RWPE2 (cell line): ENCODE measurements at regions not wholly inside any gene's neighbourhood (a gene's known extent, or its start where the extent isn't known, plus 50 kb on each side); places are given as distances from the start of the nearest gene placed in this dataset.

Experiments used
- ATAC-seq: fragments of 200-7000 bp; cut with Tn5 transposase; 3 replicates; pipeline ENCODE4 v1.9.1; 2021; ENCODE audit warnings: low read depth
- DNase-seq: peaks from one replicate; pipeline ENCODE4 v3.0.0-alpha.2; 2020; ENCODE audit warnings: low spot score
- H3K27ac ChIP-seq: fragments of 450-650 bp; 2 replicates; pipeline ENCODE4 v1.5.1; 2017; ENCODE audit warnings: mild to moderate bottlenecking; ENCODE audit not compliant: poor library complexity, severe bottlenecking
- H3K27me3 ChIP-seq: fragments of 250-450 bp; sonication (Bioruptor Pico); 2 replicates; pipeline ENCODE4 v1.5.1; 2021; ENCODE audit warnings: mild to moderate bottlenecking, moderate library complexity; ENCODE audit not compliant: insufficient read depth, poor library complexity, severe bottlenecking
- H3K36me3 ChIP-seq: fragments of 250-450 bp; sonication (Bioruptor Pico); 2 replicates; pipeline ENCODE4 v1.5.1; 2020; ENCODE audit warnings: low read depth, mild to moderate bottlenecking, moderate library complexity
- H3K4me1 ChIP-seq: fragments of 250-450 bp; sonication (Bioruptor Pico); 2 replicates; pipeline ENCODE4 v1.5.1; 2021; ENCODE audit warnings: mild to moderate bottlenecking, moderate library complexity; ENCODE audit not compliant: insufficient read depth, poor library complexity, severe bottlenecking
- H3K4me3 ChIP-seq: fragments of 250-450 bp; sonication (Bioruptor Pico); 2 replicates; pipeline ENCODE4 v1.5.1; 2021; ENCODE audit warnings: mild to moderate bottlenecking, moderate library complexity; ENCODE audit not compliant: severe bottlenecking
- H3K9me3 ChIP-seq: fragments of 250-450 bp; sonication (Bioruptor Pico); 2 replicates; pipeline ENCODE4 v1.5.1; 2021; ENCODE audit warnings: mild to moderate bottlenecking, moderate library complexity; ENCODE audit not compliant: severe bottlenecking
- TF ChIP-seq, protein P1 (sequence below): fragments of 450-650 bp; IDR thresholded peaks from one replicate; pipeline ENCODE4 v1.5.1; 2017; ENCODE audit warnings: mild to moderate bottlenecking, moderate library complexity; ENCODE audit not compliant: poor library complexity, severe bottlenecking

DNA sequence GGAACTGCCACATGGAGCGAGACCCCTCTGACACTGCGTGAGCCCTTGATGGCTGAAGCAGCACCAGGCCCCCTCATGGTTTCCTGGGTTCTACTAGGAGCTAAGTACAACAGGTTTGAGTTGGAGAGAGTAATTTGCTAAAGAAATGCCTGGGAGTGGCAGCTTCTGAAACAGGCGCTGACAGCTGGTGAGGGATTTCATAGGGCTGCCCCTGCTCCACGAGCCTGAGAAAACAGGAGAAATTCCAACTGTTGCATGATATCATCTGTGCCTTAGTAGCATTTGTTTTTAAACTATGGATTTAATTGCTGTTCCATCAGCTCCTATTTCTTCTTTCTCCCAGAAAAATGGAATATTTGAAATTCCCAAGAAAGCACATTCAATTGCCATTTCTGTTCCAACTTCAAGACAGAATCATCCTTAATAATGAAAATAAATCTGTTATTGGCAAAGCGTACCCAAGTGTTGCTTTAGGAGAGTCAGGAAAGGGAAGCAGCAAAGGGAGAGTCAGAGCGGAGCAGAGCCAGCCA lies 78.8 kb upstream of the ANKFN1 start:
- no peaks in the 10 kb centered on the region for H3K36me3 ChIP-seq
- H3K9me3 ChIP-seq = peaks cover 4% of the 10 kb centered on the region
- H3K4me3 ChIP-seq = no peak overlapping the region
- ATAC-seq (no peak), DNase-seq (no peak)
- TF ChIP-seq, protein P1, sequence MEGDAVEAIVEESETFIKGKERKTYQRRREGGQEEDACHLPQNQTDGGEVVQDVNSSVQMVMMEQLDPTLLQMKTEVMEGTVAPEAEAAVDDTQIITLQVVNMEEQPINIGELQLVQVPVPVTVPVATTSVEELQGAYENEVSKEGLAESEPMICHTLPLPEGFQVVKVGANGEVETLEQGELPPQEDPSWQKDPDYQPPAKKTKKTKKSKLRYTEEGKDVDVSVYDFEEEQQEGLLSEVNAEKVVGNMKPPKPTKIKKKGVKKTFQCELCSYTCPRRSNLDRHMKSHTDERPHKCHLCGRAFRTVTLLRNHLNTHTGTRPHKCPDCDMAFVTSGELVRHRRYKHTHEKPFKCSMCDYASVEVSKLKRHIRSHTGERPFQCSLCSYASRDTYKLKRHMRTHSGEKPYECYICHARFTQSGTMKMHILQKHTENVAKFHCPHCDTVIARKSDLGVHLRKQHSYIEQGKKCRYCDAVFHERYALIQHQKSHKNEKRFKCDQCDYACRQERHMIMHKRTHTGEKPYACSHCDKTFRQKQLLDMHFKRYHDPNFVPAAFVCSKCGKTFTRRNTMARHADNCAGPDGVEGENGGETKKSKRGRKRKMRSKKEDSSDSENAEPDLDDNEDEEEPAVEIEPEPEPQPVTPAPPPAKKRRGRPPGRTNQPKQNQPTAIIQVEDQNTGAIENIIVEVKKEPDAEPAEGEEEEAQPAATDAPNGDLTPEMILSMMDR = no peak
- H3K4me1 ChIP-seq = no peaks in the 10 kb centered on the region
- H3K27me3 ChIP-seq = no peaks in the 10 kb centered on the region
- H3K27ac ChIP-seq = no peak overlapping the region

DNA sequence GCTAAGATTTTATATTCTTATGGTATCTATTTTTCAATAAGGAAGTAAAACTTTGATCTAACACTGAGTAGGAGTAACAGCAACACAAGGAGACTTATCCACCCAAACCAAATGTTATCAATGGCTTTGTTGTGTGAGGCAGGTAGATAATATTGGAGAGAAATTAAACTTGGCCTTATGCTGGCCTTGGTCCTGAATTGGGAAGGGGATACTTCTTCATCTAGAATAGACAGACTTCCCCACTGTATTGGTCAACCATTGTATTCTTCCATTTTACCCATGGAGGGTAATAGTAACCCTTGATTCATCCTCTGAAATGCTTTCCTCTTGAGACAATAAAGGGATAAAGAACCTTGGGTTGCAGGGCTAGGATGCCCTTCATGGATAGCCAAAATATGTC lies 76.3 kb upstream of the ANKFN1 start:
- Histone ChIP-seq H3K4me1 (no peaks in the 10 kb centered on the region), H3K27ac (no peak overlapping the region), H3K36me3 (no peaks in the 10 kb centered on the region), H3K9me3 (peaks cover 4% of the 10 kb centered on the region), H3K27me3 (peaks cover 6% of the 10 kb centered on the region), H3K4me3 (no peak overlapping the region)
- DNase-seq (no peak), ATAC-seq (no peak)
- TF ChIP-seq, protein P1 = no peak

DNA sequence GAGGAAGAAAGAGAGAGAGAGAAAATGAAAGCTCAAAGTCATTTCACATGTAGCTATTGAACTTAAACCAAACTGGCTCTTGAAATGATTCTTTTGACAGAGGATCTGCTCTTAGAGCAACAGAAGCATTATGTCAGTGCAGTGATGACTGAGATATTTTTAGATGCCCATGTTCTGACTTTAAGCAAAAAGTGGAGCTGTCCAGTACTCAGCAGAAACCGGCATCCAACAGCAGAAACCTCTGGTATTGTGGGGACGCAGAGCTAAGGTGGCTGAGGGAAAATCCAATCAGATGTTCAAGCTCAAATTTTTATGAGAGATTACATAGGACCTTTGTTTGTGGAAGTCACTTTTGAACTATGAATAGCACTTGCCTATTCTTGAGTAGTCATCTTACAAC lies 69.8 kb upstream of the ANKFN1 start:
- TF ChIP-seq, protein P1 = no peak
- no peaks in the 10 kb centered on the region for H3K36me3 ChIP-seq
- no peak for DNase-seq
- peaks cover 6% of the 10 kb centered on the region for H3K27me3 ChIP-seq
- no peak overlapping the region for H3K27ac ChIP-seq
- no peak overlapping the region for H3K4me3 ChIP-seq
- no peaks in the 10 kb centered on the region for H3K9me3 ChIP-seq
- ATAC-seq = no peak
- H3K4me1 ChIP-seq = no peaks in the 10 kb centered on the region

DNA sequence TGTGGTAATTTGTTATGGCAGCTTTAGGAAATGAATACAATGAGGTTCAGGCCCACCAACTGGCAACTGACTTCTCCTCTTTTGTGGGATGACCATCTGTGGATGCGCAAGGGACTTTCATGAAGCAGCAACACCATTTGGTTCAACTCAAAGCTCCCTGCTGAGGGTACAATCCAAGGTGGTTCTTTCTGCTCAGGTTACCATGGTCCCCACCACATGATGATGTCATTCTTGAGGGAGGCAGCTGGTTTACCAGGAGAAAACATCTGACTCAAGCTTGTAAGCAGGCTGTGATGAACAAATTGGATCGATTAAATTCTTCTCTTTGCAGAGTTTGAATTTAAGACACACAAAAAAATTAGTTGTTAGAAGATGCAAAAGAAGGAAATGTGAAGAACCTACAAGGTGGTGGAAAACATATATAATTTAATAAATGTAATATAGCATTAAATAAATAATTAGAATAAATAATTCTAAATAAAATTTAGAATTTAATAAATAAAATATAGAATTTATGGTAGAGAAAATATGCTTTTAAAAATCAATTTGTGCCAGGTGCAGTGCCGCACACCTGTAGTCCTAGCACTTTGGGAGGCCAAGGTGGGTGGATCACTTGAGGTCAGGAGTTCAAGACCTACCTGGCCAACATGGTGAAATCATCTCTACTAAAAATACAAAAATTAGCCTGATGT lies 67.6 kb upstream of the ANKFN1 start:
- ATAC-seq (no peak), DNase-seq (no peak)
- TF ChIP-seq, protein P1 = no peak
- H3K4me3 ChIP-seq = no peak overlapping the region
- H3K27ac ChIP-seq = no peak overlapping the region
- peaks cover under 1% of the 10 kb centered on the region for H3K27me3 ChIP-seq
- H3K36me3 ChIP-seq = no peaks in the 10 kb centered on the region
- no peaks in the 10 kb centered on the region for H3K9me3 ChIP-seq
- no peaks in the 10 kb centered on the region for H3K4me1 ChIP-seq

DNA sequence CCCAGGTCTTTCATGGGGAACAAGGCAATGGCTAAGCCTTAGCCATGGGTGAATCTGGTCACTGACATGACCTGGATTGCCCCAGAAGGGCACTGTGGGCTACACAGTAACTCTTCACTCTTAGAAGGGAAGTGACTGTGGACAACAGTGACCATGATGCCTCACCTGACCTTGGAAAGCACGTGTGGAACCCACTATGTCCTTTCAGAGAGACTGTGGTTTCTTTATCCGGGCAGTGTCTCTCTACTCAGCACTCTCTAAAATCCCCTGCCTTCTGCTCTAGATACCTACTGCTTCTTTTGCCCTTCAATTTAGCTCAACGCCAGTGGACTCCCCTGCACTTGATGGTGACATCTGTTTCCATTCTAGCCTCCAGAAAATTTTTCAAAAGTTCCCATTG lies 66.1 kb upstream of the ANKFN1 start:
- Histone ChIP-seq H3K36me3 (no peaks in the 10 kb centered on the region), H3K27ac (no peak overlapping the region), H3K4me3 (no peak overlapping the region), H3K27me3 (peaks cover 4% of the 10 kb centered on the region), H3K4me1 (no peaks in the 10 kb centered on the region), H3K9me3 (no peaks in the 10 kb centered on the region)
- DNase-seq (no peak), ATAC-seq (no peak)
- TF ChIP-seq, protein P1 = no peak
